ENCODE measurements at regions not wholly inside any gene's neighbourhood (a gene's known extent, or its start where the extent isn't known, plus 50 kb on each side); places are given as distances from the start of the nearest gene placed in this dataset.

GRCh38 chr3:180185650-180186049, 148.9 kb upstream of the PEX5L start:
- no peak for DNase-seq (ENCODE audit: low read depth)

GRCh38 chr3:180188512-180189309, 152.0 kb upstream of the PEX5L start:
- no peak for DNase-seq (ENCODE audit: low read depth)

DNA sequence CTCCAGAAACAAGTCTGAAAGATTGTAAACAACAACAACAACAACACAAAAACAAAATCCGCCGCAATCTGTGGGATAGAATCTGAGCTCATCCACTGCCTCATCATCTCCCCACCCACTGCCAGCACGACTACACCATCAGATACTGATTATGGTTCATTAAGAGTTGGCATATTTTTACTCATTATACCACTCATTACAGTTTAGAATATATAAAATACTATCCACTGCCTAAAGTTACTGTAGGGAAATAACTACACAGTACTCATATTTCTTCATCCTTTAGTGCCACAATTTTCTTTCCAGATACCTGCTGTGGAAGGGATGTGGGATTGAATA, 152.5 kb upstream of the PEX5L start:
- DNase-seq (ENCODE audit: low read depth): no peak

- no peak for DNase-seq (ENCODE audit: low read depth)
Observed at GRCh38 chr3:180196658-180197057, 159.9 kb upstream of the PEX5L start.

DNA sequence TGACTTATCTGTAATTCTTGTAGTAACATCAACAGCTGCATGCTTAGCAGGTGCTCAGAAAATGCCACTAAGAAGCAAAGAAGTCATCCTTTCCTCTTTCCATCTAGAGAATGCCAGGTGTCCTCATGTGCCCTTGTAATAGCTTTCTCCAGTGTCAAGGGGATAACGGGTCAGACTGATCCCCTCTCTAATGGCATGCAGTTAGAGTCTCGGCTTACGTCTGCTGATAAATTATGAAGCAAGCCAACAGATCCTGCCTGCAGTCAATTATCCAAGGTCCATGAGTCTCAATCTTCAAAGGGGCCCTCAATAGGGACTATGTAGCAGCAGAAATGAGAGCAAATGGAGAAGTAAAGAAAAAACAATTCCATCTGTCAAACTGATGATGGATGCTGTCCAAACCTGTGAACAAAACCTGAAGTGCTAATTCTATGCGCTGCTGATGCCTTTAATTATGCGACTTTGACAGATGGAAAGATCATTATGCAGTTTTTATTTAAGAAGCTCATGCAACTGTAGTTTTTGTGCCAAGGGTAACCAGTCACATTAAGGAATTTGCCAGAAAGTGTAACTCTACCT, 162.8 kb upstream of the PEX5L start:
- DNase-seq (ENCODE audit: low read depth): no peak

- no peak for DNase-seq (ENCODE audit: low read depth)
Observed at GRCh38 chr3:180215866-180216265, 179.1 kb upstream of the PEX5L start.

DNA sequence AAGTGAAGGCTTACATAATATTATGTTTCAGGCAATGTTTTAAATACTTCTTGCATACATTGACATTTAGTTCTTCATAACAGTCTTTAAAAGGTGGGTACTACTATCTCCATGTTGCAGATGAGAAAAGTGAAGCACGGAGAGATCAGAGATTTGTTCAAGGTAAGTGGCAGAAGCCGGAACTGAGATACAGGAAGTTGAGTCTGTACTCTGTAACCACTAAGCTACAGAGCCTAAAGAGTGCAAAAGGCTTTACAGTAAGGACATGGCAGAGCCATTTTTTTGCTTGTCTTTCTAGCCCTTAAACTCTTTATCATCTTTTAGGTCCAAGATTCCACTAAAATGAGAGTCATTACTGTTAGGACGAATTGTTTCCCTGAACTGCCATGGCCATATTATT, 186.5 kb upstream of the PEX5L start:
- DNase-seq (ENCODE audit: low read depth): no peak

GRCh38 chr3:180229113-180229512, 192.4 kb upstream of the PEX5L start:
- no peak for DNase-seq (ENCODE audit: low read depth)

DNA sequence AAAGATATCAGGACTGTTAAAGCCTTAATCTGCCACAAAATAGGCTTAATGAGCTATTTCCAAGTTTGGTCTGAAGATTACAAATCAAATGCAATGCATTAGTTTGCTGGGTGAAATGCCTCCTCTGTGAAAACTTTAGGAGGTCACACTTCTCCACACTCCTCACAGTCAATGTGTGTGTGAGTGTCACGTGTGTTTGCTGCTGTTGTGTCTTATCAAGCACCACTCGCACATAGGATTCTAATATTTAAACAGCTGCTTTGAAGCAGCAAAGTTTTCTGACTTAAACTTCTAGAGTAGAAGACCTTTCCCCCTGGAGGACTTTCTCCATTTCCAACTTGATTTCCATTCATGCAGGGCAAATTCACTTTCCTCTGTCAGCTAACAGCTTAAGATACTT, 203.2 kb upstream of the PEX5L start:
- no peak for DNase-seq (ENCODE audit: low read depth)

DNA sequence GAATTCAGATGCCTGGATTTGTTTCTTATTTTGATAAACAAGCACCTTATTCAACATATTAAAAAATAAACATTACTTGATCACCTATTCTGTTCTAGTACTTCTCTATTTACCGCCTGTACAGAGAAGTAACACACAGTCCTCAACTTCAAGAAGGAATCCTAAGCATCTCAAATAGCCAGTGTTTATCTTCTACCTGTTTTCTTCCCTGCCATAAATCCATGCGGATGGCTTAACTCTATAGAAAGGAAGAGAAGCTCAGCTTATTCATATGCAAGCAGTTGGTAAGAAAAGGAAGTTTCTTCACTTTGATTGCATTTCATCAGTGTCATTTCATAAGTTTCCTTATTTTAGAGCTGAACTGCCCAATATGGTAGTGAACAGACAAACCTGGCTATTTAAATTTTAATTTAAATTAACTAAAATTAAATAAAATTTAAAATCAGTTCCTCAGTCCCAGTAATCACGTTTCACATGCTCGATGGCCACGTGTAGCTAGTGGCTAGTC, 210.0 kb upstream of the PEX5L start:
- DNase-seq (ENCODE audit: low read depth): no peak

GRCh38 chr3:180250172-180250571, 213.4 kb upstream of the PEX5L start:
- DNase-seq (ENCODE audit: low read depth): peak; percentile 61

DNA sequence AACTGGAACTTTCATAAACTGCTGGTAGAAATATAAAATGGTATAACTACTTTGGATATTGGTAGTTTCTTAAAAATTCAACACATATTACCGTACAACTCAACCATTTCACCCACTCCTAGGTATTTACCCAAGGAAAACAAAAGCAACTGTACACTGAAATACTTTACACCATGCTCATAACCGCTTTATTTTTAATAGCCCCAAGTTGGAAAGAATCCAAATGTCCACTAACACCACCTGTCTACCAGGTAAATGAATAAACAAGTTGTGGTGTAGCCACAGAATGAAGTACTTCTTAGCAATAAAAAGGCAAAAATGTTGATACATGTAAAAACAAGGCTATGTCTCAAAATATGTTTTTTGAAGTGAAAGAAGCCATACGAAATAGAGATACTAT, 215.9 kb upstream of the PEX5L start:
- peak; percentile 16 for DNase-seq (ENCODE audit: low read depth)

- DNase-seq (ENCODE audit: low read depth): no peak
Observed at GRCh38 chr3:180253283-180253682, 216.5 kb upstream of the PEX5L start.

DNA sequence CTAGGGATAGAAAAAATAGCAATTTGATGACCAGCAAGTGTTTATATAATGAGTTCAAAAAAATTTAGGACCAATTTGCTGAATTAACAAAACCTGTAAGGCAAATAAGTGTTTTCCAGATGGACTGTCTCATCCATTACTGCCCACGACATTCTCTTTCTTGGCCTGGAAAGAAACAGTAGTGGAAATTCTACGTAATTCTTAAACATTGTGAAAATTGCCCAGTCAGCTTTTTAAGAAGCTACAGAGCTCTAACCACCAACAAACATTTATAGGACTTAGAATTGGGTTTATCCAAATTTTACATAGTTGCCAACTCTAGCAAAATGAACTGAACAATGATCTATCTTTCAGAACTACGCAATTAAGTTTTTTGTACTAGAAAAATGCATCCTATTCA, 227.7 kb upstream of the PEX5L start:
- DNase-seq (ENCODE audit: low read depth): no peak

DNA sequence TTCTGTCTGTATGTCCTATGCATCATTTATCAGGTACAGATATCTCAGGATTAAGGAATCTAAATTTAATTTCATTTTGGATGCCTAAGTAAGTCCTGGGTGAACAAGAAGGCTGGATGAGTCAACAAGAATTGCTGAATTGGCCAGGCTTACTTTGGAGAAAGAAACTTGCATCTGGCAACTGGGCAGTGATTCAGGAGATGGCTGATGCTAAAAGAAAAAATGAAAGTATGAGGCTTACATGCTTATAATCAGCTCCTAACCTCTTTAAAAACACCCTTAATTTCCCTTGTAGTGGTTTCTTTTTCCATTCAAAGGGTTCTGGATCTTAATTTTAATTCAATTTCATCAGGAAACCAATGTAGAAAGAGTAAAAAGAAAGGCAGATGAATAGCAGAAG, 228.8 kb upstream of the PEX5L start:
- peak; percentile 47 for DNase-seq (ENCODE audit: low read depth)

DNA sequence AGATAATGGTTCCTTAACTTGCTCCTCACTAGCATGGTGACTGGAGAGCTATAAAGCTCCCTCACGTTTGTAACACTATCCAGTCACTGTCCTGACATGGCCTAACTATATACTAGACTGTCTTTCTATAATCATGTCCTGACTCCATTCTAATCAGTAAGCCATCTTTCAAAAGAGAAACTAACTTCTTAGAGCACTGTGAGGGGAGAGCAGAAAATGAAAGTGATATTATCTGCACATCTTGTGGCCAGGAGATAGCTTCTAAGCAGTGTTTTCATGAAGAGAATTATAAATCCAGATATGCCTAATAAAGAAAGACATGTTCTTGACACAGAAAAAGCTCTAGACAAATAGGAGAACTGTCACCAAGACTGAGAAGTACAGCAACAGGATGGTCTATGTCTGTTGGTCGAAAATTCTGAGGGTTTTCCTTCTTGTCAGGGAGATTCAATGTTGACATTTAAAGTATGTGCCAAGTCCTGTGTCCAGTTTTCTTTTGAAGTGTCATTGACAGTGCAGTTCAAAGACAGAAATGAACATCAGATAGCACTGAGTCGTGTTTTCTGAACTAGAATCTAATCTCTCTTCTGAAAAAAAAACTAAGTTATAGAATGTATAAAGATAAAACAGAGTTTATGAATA, 230.6 kb upstream of the PEX5L start:
- DNase-seq (ENCODE audit: low read depth): no peak

DNA sequence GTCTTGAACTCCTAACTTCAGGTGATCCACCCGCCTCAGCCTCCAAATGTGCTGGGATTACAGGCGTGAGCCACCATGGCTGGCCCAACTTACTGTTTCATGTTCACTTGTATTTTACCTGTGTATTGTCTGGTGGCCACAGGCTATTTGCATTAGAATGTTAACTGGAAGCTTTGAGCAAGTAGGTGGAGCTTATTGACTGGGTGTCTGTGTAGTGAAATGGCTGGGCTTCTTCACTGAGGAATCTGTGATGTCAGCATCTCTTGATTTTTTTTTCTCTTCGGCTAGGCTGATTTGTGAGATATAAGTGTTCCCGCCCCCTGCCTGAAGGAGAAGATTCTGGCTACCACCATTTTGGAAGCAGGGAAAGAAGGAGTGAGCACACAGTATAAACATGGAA, 237.8 kb upstream of the PEX5L start:
- DNase-seq (ENCODE audit: low read depth): peak; percentile 18

DNA sequence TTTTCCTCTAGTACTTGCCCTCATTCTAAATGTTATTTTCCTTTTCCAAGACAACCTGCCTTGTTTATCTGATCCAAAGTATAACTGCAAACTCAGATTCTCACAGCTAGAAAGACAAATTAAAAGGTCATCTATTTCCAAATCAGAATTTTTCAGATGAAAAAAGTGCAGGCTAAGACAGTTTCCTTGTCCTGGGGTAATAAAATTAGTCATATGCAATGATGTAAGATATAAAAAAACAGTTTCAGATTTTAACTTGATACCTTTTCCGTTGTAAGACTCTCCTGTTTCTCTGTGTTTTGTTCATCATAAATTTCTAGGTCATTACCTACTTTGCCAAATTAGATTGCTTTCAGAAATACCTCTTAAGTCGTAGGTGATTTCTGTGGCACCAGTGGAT, 238.4 kb upstream of the PEX5L start:
- peak; percentile 16 for DNase-seq (ENCODE audit: low read depth)

DNA sequence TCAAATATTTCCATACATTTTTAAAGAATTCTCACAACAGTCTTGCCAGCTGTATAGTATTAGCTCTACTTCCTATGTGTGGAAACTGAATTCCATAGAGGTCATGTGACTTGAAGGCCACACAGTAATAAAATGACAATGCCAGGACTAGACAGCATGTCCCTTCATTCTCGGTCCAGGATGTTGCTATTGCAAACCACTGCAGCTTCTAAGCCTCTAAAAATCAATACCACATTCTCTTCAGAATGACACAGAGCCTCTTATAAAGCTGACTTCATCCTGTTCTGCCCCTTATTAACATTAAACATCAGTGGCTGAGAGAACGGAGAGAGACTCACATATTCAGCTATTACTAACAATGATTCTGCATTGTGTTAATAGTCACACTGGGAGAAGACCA, 240.3 kb upstream of the PEX5L start:
- DNase-seq (ENCODE audit: low read depth): peak; percentile 47

DNA sequence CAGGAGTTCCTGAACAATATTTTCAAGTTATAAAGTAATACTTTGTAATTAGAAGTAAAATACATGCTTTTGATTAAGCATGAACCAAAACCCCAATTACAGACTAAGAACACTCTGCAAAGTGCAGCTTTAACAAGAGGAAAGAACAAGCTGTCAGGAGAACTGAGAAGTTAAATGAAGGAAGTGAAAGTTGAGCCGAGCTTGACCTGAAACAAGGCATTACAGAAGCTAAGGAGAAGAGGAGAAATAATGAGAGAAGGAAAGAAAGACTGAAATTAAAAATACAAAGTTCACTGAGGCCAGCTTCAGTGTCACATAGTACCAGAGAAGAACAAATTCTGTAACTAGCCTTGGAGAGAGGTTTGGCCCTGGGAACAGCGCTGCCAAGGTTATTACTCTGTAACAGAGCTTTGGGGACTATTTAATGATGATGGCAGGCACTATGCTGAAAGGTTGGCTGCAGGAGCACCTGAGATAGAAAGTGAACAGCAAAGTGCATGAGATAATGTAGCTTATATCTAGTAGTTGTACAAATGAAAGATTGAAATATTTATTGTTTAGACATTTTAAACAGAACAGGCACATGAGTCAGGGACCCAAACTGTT, 241.9 kb upstream of the PEX5L start:
- DNase-seq (ENCODE audit: low read depth): no peak

DNA sequence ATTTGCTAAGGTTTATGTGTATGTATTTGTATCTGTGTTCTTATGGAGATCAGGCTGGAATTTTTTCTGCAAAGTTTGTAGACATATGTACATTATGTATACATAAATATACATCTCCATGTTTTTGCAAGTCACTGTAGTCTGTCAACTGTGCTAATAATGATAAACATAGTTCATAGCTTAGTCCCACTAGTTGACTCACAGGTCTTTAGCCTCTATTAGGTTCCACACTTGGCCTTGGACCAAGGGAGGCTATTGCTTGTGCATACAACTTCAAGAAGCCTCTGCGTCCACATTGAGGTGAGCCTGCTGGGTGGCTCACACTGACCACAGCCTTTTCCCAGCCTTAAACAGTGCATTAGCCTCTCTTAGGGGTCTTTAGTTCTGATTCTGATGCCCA, 243.8 kb upstream of the PEX5L start:
- DNase-seq (ENCODE audit: low read depth): peak; percentile 65

DNA sequence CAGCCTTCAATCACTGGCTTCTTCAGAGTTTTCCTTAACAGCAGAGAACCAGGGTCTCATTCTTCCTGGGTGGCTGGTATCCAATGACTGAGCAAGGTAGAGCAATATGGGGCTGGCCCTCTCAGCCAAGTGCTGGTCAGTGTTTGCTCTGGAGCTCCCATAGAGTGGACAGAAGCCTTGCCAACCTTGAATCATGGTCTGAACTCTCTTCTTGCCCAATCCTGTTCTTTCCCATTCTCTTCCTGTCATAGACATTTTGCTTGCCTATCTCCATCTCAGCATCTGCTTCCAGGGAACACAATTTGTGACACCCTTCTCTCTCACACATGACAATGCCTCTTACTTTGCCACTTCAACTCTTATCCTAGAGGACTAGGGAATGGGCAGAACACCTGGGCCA, 245.6 kb upstream of the PEX5L start:
- DNase-seq (ENCODE audit: low read depth): no peak

GRCh38 chr3:180283251-180283650, 246.5 kb upstream of the PEX5L start:
- DNase-seq (ENCODE audit: low read depth): peak; percentile 16

Data from M059J (cell line).